OCI-LY7 (cell line): ENCODE measurements at regions not wholly inside any gene's neighbourhood (a gene's known extent, or its start where the extent isn't known, plus 50 kb on each side); places are given as distances from the start of the nearest gene placed in this dataset.

Experiments
- BruUV-seq: library from RNA; stranded (reverse); fragments of 400-500 nt; replicated peaks from 2 replicates; lab custom pipeline; 2021; lab: Mats Ljungman, UMichigan
- CTCF ChIA-PET: fragments of 300-600 bp; sonication (Branson Sonifier 250); formaldehyde crosslinking; loops from one replicate; lab custom pipeline; 2022; ENCODE audit warnings: antibody characterized with exemption; ENCODE audit not compliant: unreplicated experiment; lab: Charles Lee
- POLR2A ChIA-PET: fragments of 300-600 bp; sonication (Branson Sonifier 250); formaldehyde crosslinking; loops from one replicate; lab custom pipeline; 2022; ENCODE audit warnings: antibody characterized with exemption; lab: Charles Lee
- DNase-seq: peaks from one replicate; pipeline ENCODE4 v3.0.0-alpha.2; 2015; ENCODE audit warnings: low spot score
- H2AFZ ChIP-seq: fragments of 200-600 bp; sonication (generic), shearing (Covaris generic); 2 replicates; pipeline ENCODE4 v1.6.1; 2014; ENCODE audit warnings: mild to moderate bottlenecking, antibody characterized with exemption, low read length, moderate library complexity
- H3K27ac ChIP-seq: fragments of 200-600 bp; sonication (generic); 2 replicates; pipeline ENCODE4 v1.5.1; 2014; ENCODE audit warnings: mixed run types, low read depth, mild to moderate bottlenecking, moderate library complexity, low read length, inconsistent platforms; ENCODE audit not compliant: poor library complexity, severe bottlenecking
- H3K36me3 ChIP-seq: fragments of 200-600 bp; sonication (generic); 2 replicates; pipeline ENCODE4 v1.6.1; 2014; ENCODE audit warnings: mild to moderate bottlenecking, antibody characterized with exemption, low read length, moderate library complexity, mixed read lengths; ENCODE audit not compliant: insufficient read depth
- H3K4me1 ChIP-seq: fragments of 200-600 bp; sonication (generic); 2 replicates; pipeline ENCODE4 v1.5.1; 2014; ENCODE audit warnings: mild to moderate bottlenecking, low read length; ENCODE audit not compliant: insufficient read depth, poor library complexity, severe bottlenecking
- H3K4me2 ChIP-seq: fragments of 200-600 bp; sonication (generic); 2 replicates; pipeline ENCODE4 v1.6.1; 2014; ENCODE audit warnings: mild to moderate bottlenecking, low read length
- H3K4me3 ChIP-seq: fragments of 200-600 bp; sonication (generic); 2 replicates; pipeline ENCODE4 v1.5.1; 2014; ENCODE audit warnings: mild to moderate bottlenecking, low read depth, low read length; ENCODE audit not compliant: poor library complexity, severe bottlenecking
- H3K79me2 ChIP-seq: fragments of 200-600 bp; sonication (generic); 2 replicates; pipeline ENCODE4 v1.6.1; 2016; ENCODE audit warnings: low read depth, mild to moderate bottlenecking, low read length, moderate library complexity, mixed read lengths; ENCODE audit not compliant: insufficient read depth
- H3K9me2 ChIP-seq: fragments of 200-600 bp; sonication (generic); 2 replicates; pipeline ENCODE4 v1.6.1; 2016; ENCODE audit warnings: mild to moderate bottlenecking, low read length, mixed read lengths; ENCODE audit not compliant: insufficient read depth
- H3K9me3 ChIP-seq: fragments of 200-600 bp; sonication (generic); 2 replicates; pipeline ENCODE4 v1.6.1; 2014; ENCODE audit warnings: mild to moderate bottlenecking, mixed run types, low read length, mixed read lengths
- H4K20me1 ChIP-seq: fragments of 200-600 bp; sonication (generic); 2 replicates; pipeline ENCODE4 v1.6.1; 2014; ENCODE audit warnings: mild to moderate bottlenecking, antibody characterized with exemption, low read length, moderate library complexity, mixed read lengths; ENCODE audit not compliant: insufficient read depth
- EZH2phosphoT487 ChIP-seq: fragments of 200-600 bp; sonication (generic); IDR thresholded peaks from 2 replicates; pipeline ENCODE4 v1.6.1; 2018; ENCODE audit warnings: low read depth, borderline replicate concordance, mild to moderate bottlenecking, mixed run types, antibody characterized with exemption, low read length, moderate library complexity, mixed read lengths
- intact Hi-C: fragments of 100-400 bp; cut with micrococcal nuclease; formaldehyde crosslinking; loops from one replicate; pipeline ENCODE4 v1.10.0; 2022; ENCODE audit not compliant: unreplicated experiment
- TF ChIP-seq, protein P1 (sequence below): fragments of 200-600 bp; sonication (generic); conservative IDR thresholded peaks from 2 replicates; pipeline ENCODE4 v1.5.1; 2014; ENCODE audit warnings: mild to moderate bottlenecking, antibody characterized with exemption, low read length, moderate library complexity, mixed read lengths

DNA sequence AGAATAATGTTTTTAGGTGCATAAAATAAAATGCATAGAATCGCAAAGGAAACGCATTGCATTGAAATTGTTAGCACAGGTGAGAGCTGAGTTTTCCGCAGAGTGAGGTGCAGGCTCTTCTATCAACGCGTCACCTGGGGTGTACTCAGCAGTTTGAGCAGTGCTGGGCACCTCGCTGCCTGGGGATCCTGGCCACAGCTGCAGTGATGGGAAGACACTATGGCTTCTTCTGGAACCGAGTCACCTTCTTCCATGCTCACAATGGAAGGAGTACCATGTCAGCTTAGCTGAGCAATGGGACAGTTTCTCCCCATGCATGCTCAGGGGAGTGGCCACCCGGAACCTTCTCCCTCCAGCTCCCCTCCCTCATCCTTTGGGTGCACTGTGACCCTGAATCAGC is 95.4 kb upstream of the OTOS start:
- no peaks in the 10 kb centered on the region for H4K20me1 ChIP-seq
- ChIA-PET CTCF (no interaction called here), POLR2A (no interaction called here)
- no peak for DNase-seq
- no peak overlapping the region for H3K27ac ChIP-seq
- peaks cover under 1% of the 10 kb centered on the region for H3K4me1 ChIP-seq
- no peak overlapping the region for H2AFZ ChIP-seq
- no peak overlapping the region for H3K4me2 ChIP-seq
- H3K79me2 ChIP-seq: no peaks in the 10 kb centered on the region
- H3K9me3 ChIP-seq: no peaks in the 10 kb centered on the region
- no peaks in the 10 kb centered on the region for H3K9me2 ChIP-seq
- BruUV-seq: no TSS peak
- TF ChIP-seq, protein P1, sequence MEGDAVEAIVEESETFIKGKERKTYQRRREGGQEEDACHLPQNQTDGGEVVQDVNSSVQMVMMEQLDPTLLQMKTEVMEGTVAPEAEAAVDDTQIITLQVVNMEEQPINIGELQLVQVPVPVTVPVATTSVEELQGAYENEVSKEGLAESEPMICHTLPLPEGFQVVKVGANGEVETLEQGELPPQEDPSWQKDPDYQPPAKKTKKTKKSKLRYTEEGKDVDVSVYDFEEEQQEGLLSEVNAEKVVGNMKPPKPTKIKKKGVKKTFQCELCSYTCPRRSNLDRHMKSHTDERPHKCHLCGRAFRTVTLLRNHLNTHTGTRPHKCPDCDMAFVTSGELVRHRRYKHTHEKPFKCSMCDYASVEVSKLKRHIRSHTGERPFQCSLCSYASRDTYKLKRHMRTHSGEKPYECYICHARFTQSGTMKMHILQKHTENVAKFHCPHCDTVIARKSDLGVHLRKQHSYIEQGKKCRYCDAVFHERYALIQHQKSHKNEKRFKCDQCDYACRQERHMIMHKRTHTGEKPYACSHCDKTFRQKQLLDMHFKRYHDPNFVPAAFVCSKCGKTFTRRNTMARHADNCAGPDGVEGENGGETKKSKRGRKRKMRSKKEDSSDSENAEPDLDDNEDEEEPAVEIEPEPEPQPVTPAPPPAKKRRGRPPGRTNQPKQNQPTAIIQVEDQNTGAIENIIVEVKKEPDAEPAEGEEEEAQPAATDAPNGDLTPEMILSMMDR: no peak
- TF ChIP-seq EZH2phosphoT487: no peak
- H3K36me3 ChIP-seq: no peaks in the 10 kb centered on the region
- intact Hi-C loops: no loop called here
- H3K4me3 ChIP-seq: no peak overlapping the region

DNA sequence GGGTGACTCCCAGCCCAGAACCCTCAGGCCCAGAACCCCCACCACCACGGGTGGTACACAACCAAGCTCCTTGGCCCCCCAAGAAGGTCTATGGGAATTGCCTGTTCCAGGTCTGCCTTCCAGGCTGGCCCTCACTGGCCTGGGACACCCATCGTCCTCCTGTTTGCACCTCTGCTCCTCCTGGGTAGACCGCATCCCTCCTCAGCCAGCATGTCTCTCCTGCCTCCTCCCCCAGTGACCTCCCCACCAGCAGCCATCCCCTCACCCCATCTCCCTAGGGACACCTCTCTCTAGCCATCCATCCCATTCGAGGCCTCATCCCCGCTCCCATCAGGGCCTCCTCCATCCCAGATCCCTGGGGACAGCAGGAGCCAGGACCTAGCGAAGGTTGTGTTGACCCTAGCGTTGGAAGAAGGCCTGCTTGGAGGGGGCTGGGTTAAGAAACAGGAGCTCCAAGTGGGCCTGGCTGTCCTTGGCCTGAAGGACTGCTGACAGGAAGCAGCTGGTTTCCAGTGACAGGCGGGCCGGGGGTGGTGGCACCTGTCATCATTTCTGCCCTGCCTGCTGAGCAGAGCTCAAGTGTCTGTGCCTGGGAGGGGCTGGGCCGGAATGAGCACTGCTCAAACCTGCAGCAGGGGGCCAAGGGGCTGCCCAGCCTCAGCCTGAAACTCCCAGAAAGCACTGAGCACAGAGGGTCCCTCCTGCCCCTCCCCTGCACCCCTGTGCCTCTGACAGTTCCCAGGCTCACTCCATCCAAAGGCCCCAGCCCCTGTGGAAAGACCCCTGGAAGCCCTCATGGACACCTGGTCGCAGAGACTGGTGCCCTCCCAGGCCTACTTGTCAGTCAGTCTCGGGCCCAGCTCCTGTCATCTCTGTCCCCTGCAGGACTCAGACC is 96.0 kb upstream of the OTOS start:
- intact Hi-C loops: no loop called here
- Histone ChIP-seq H2AFZ (no peak overlapping the region), H3K4me1 (no peaks in the 10 kb centered on the region), H3K4me2 (no peak overlapping the region), H3K4me3 (no peak overlapping the region), H3K79me2 (no peaks in the 10 kb centered on the region), H3K36me3 (no peaks in the 10 kb centered on the region), H3K9me2 (no peaks in the 10 kb centered on the region), H3K27ac (no peak overlapping the region), H3K9me3 (no peaks in the 10 kb centered on the region), H4K20me1 (no peaks in the 10 kb centered on the region)
- no peak for DNase-seq
- BruUV-seq: no TSS peak
- TF ChIP-seq EZH2phosphoT487: no peak
- TF ChIP-seq, protein P1: no peak
- POLR2A ChIA-PET: no interaction called here
- CTCF ChIA-PET: no interaction called here

DNA sequence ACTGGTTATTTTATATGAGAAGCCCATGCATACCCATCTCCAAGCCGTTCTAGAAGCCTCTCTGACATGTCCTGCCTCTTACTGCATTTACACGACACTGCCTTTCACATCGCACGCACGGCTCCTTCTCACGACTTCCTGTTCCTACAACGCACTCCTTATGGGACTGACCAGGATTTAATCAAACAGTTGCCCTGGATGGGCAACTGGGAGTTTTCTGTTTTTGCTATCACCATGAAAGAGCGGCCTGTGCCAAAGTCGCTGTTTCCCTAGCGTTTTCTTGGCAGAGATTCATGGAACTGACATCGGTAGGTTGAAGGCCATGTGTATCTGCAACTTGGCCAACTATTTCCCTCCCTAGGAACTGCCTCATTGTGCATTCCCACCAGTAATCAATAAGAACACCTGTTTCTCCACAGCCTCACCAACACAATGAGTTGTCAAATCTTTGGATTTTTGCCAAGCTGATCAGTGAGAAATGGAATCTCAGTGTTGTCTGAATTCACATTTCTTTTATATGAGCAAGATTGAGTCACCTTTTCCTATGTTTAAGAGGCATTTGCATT is 97.2 kb upstream of the OTOS start:
- no peaks in the 10 kb centered on the region for H3K9me3 ChIP-seq
- H3K36me3 ChIP-seq: no peaks in the 10 kb centered on the region
- no peak for DNase-seq
- BruUV-seq: no TSS peak
- POLR2A ChIA-PET: no interaction called here
- TF ChIP-seq EZH2phosphoT487: no peak
- TF ChIP-seq, protein P1: no peak
- no peak overlapping the region for H3K4me3 ChIP-seq
- intact Hi-C loops: no loop called here
- H3K79me2 ChIP-seq: no peaks in the 10 kb centered on the region
- no peaks in the 10 kb centered on the region for H4K20me1 ChIP-seq
- CTCF ChIA-PET: no interaction called here
- H2AFZ ChIP-seq: no peak overlapping the region
- no peaks in the 10 kb centered on the region for H3K9me2 ChIP-seq
- H3K4me2 ChIP-seq: no peak overlapping the region
- H3K4me1 ChIP-seq: no peaks in the 10 kb centered on the region
- no peak overlapping the region for H3K27ac ChIP-seq
